Astrocyte (in vitro differentiated cells and primary cell): ENCODE measurements at regions not wholly inside any gene's neighbourhood (a gene's known extent, or its start where the extent isn't known, plus 50 kb on each side); places are given as distances from the start of the nearest gene placed in this dataset.

Source experiments
- DNase-seq: peaks from one replicate; pipeline ENCODE4 v3.0.0-alpha.2; 2010; ENCODE audit warnings: low read depth
- FAIRE-seq: peaks from 2 replicates; lab custom pipeline; 2011; peaks lifted over from hg19 to GRCh38; lab: Jason Lieb, UNC
- H2AFZ ChIP-seq: 2 replicates; pipeline ENCODE4 v1.6.0; 2012; ENCODE audit warnings: low read depth, low read length, inconsistent platforms
- H3K27ac ChIP-seq: 2 replicates; pipeline ENCODE4 v1.5.1; 2011; ENCODE audit warnings: low read depth, low read length, inconsistent platforms
- H3K27me3 ChIP-seq: 2 replicates; pipeline ENCODE4 v1.6.0; 2011; ENCODE audit warnings: low read length, inconsistent platforms; ENCODE audit not compliant: insufficient read depth
- H3K36me3 ChIP-seq: 2 replicates; pipeline ENCODE4 v1.5.1; 2011; ENCODE audit warnings: low read length, inconsistent platforms; ENCODE audit not compliant: insufficient read depth
- H3K4me1 ChIP-seq: 2 replicates; pipeline ENCODE4 v1.5.1; 2011; ENCODE audit warnings: low read length, inconsistent platforms; ENCODE audit not compliant: insufficient read depth
- H3K4me2 ChIP-seq: 2 replicates; pipeline ENCODE4 v1.6.0; 2012; ENCODE audit warnings: low read length, inconsistent platforms
- H3K4me3 ChIP-seq: 2 replicates; pipeline ENCODE4 v1.5.1; 2011; ENCODE audit warnings: low read depth, mild to moderate bottlenecking, low read length, inconsistent platforms; ENCODE audit not compliant: insufficient read depth
- H3K79me2 ChIP-seq: 2 replicates; pipeline ENCODE4 v1.6.0; 2012; ENCODE audit warnings: mild to moderate bottlenecking, low read length, inconsistent platforms; ENCODE audit not compliant: insufficient read depth
- H3K9ac ChIP-seq: 2 replicates; pipeline ENCODE4 v1.6.0; 2012; ENCODE audit warnings: mild to moderate bottlenecking, low read length, inconsistent platforms
- H3K9me3 ChIP-seq: 2 replicates; pipeline ENCODE4 v1.5.1; 2012; ENCODE audit warnings: low read depth, mild to moderate bottlenecking, low read length, inconsistent platforms; ENCODE audit not compliant: insufficient read depth
- H4K20me1 ChIP-seq: 2 replicates; pipeline ENCODE4 v1.6.0; 2012; ENCODE audit warnings: low read length, inconsistent platforms; ENCODE audit not compliant: insufficient read depth
- H3K27ac Mint-ChIP-seq: one replicate; pipeline ENCODE4 v1.8.0; 2021; ENCODE audit warnings: mild to moderate bottlenecking, mixed read lengths; ENCODE audit not compliant: unreplicated experiment
- H3K27me3 Mint-ChIP-seq: one replicate; pipeline ENCODE4 v1.8.0; 2021; ENCODE audit warnings: low read depth, mixed read lengths; ENCODE audit not compliant: unreplicated experiment
- H3K36me3 Mint-ChIP-seq: one replicate; pipeline ENCODE4 v1.8.0; 2021; ENCODE audit warnings: low read depth, mixed read lengths; ENCODE audit not compliant: unreplicated experiment
- H3K4me1 Mint-ChIP-seq: one replicate; pipeline ENCODE4 v1.8.0; 2021; ENCODE audit warnings: low read depth, mixed read lengths; ENCODE audit not compliant: unreplicated experiment
- H3K4me3 Mint-ChIP-seq: one replicate; pipeline ENCODE4 v1.8.0; 2021; ENCODE audit warnings: mild to moderate bottlenecking, moderate library complexity, mixed read lengths; ENCODE audit not compliant: unreplicated experiment
- H3K9me3 Mint-ChIP-seq: one replicate; pipeline ENCODE4 v1.8.0; 2021; ENCODE audit warnings: mild to moderate bottlenecking, mixed read lengths; ENCODE audit not compliant: unreplicated experiment
- CTCF ChIP-seq: IDR thresholded peaks from 2 replicates; pipeline ENCODE4 v1.5.1; 2011; ENCODE audit warnings: low read depth, mild to moderate bottlenecking, inconsistent platforms, low read length, moderate library complexity; ENCODE audit not compliant: insufficient read depth
- EZH2 ChIP-seq: IDR thresholded peaks from 2 replicates; pipeline ENCODE4 v1.6.1; 2012; ENCODE audit warnings: mild to moderate bottlenecking, low read length, inconsistent platforms; ENCODE audit not compliant: insufficient read depth

- Histone ChIP-seq H3K27ac (no peak overlapping the region), H4K20me1 (no peaks in the 10 kb centered on the region), H2AFZ (no peak overlapping the region), H3K9me3 (peaks cover 9% of the 10 kb centered on the region), H3K36me3 (no peaks in the 10 kb centered on the region), H3K4me1 (no peaks in the 10 kb centered on the region), H3K79me2 (no peaks in the 10 kb centered on the region), H3K9ac (no peak overlapping the region), H3K27me3 (no peaks in the 10 kb centered on the region), H3K4me2 (no peak overlapping the region), H3K4me3 (no peak overlapping the region)
- Mint-ChIP-seq H3K36me3 (no peaks in the 10 kb centered on the region), H3K27me3 (no peaks in the 10 kb centered on the region), H3K9me3 (no peaks in the 10 kb centered on the region), H3K27ac (no peak overlapping the region), H3K4me1 (no peaks in the 10 kb centered on the region), H3K4me3 (no peak overlapping the region)
- FAIRE-seq (no peak), DNase-seq (no peak)
- TF ChIP-seq EZH2 (no peak), CTCF (no peak)
Measured at GRCh38 chr2:16260041-16260830, 319.9 kb downstream of the MYCN start.

GRCh38 chr2:16259010-16259409, 318.7 kb downstream of the MYCN start:
- Histone ChIP-seq H3K4me1 (no peaks in the 10 kb centered on the region), H3K4me3 (no peak overlapping the region), H3K27me3 (no peaks in the 10 kb centered on the region), H2AFZ (no peak overlapping the region), H4K20me1 (no peaks in the 10 kb centered on the region), H3K27ac (no peak overlapping the region), H3K4me2 (no peak overlapping the region), H3K9me3 (peaks cover 3% of the 10 kb centered on the region), H3K9ac (no peak overlapping the region), H3K79me2 (no peaks in the 10 kb centered on the region), H3K36me3 (no peaks in the 10 kb centered on the region)
- no peak for TF ChIP-seq EZH2
- TF ChIP-seq CTCF = no peak
- DNase-seq = no peak
- Mint-ChIP-seq H3K4me3 (no peak overlapping the region), H3K27ac (no peak overlapping the region), H3K4me1 (no peaks in the 10 kb centered on the region), H3K9me3 (peaks cover 7% of the 10 kb centered on the region), H3K36me3 (no peaks in the 10 kb centered on the region), H3K27me3 (no peaks in the 10 kb centered on the region)
- no peak for FAIRE-seq

- Mint-ChIP-seq H3K36me3 (no peaks in the 10 kb centered on the region), H3K4me3 (no peak overlapping the region), H3K9me3 (peaks cover 7% of the 10 kb centered on the region), H3K4me1 (no peaks in the 10 kb centered on the region), H3K27me3 (no peaks in the 10 kb centered on the region), H3K27ac (no peak overlapping the region)
- Histone ChIP-seq H3K4me1 (no peaks in the 10 kb centered on the region), H4K20me1 (no peaks in the 10 kb centered on the region), H3K4me2 (no peak overlapping the region), H3K27me3 (no peaks in the 10 kb centered on the region), H3K27ac (no peak overlapping the region), H2AFZ (no peak overlapping the region), H3K79me2 (no peaks in the 10 kb centered on the region), H3K36me3 (no peaks in the 10 kb centered on the region), H3K9ac (no peak overlapping the region), H3K4me3 (no peak overlapping the region), H3K9me3 (peaks cover 3% of the 10 kb centered on the region)
- TF ChIP-seq EZH2 (no peak), CTCF (no peak)
- FAIRE-seq = no peak
- no peak for DNase-seq
Measured at GRCh38 chr2:16258350-16258749, 318.0 kb downstream of the MYCN start.
